Effector CD8-positive, alpha-beta T cell (primary cell): ENCODE measurements at regions not wholly inside any gene's neighbourhood (a gene's known extent, or its start where the extent isn't known, plus 50 kb on each side); places are given as distances from the start of the nearest gene placed in this dataset.
"Not testable (repeated sequence)": the region's sequence is repeated elsewhere in the genome, so short reads cannot be mapped to it uniquely, and the experiment has no call there.

Experiments used
- DNase-seq: peaks from one replicate; lab custom pipeline; 2025; lab: John Stamatoyannopoulos, UW

DNA sequence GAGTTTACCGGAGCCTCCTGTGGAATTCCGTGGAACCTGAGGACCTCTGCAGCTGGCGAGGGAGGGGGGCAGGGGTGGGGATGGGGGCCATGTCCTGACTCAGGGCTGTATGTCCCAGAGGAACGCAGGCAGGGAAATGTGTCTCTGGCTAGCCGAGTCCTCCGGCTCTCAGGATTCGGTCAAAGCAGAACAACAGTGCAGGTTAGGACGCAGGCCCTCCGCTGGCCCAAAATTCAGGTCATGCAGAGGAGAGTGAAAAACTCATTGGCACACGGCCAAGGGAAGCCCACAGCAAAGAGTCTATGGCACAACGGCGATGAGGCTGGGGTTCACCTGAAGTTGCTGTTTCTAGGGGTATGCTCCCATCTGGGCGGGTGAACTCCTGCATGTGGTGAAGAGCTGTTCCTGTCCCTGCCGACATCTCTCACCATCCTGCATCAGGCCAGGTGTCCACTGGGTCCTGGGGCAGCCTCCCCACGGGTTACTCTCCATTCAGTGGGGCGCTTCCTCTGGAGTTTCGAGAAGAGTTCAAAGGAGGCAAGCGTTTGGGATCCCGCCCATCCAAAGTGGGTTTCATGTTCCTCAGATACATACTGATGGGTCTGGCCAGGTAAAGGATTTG is 1055.3 kb downstream of the BRD1 start:
- DNase-seq: no peak

DNA sequence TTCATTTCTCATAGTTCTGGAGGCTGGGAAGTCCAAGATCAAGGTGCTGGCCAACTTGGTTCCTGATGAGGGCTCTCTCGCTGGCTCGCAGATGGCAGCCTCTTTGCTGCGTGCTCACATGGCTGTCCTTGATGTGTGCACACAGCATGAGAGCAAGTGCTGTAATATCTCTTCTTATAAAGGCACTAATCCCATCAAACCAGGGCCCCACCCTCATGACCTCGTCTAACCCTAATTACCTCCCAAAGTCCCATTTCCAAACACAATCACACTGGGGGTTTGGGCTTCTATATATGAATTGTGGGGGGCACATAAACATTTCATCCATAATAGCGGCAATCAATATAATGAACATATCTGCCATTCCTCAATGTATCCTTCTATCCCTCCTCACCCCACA is 1062.1 kb downstream of the BRD1 start:
- no peak for DNase-seq

DNA sequence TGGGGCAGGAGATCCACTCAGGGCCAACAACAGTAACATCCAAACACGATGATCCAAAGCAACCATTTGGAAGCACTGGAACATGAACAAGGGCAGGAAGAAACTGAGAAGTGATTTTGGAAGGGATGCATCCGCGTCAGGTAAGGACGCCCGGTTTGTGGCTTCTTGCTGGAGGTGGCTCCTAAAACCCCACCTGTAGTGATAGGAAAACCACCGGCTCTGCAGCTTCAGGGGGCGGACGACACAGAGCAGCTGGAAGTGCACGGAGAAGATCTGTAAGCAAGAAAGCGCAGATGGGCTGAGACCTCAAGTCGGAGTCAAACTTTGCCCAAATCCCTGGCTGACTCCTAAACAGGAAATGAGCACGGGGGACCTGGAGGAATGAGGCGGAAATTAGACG is 1066.1 kb downstream of the BRD1 start:
- DNase-seq: no peak

DNA sequence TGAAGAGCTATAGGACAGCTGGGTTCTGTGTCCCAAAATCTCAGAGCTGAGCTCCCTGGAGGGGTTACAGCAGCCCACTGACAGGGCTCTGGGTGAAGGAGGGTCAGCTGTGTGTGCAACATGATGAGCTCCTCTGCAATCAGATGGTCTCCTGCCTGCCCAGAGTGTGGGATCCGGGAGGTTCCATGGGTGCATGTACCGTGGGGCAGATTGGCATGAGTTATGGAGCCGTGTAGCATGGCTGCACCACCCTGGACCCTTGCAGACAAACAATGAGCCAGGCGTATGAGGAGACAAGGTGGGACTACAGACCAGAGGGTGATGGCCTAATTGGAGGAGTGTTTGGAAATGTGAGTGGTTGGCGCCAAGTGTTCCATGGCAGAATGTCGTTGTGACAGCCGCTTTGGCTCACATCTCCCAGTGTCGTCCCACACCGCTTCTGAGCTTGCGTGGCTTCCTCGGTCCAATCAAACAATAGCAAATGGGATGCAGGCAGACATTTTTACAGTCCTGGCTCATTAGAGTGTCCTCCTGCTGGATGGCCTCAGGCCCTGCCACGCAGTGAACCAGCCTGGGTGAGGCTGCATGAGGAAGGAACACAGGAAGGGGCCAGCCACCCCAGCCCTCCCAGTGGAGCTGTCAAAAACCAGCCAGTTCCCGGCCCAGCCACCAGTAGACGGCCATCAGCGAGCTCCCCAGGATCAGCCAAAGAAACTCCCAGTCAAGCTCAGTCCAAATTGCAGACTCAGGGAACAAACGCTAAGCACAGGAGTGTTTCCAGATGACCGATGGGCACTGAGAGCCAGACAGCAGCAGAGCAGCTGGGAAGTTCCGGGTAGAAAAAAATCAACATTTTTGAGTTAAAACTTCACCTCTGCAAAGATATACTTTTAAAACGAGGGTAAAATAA is 1066.9 kb downstream of the BRD1 start:
- no peak for DNase-seq

DNA sequence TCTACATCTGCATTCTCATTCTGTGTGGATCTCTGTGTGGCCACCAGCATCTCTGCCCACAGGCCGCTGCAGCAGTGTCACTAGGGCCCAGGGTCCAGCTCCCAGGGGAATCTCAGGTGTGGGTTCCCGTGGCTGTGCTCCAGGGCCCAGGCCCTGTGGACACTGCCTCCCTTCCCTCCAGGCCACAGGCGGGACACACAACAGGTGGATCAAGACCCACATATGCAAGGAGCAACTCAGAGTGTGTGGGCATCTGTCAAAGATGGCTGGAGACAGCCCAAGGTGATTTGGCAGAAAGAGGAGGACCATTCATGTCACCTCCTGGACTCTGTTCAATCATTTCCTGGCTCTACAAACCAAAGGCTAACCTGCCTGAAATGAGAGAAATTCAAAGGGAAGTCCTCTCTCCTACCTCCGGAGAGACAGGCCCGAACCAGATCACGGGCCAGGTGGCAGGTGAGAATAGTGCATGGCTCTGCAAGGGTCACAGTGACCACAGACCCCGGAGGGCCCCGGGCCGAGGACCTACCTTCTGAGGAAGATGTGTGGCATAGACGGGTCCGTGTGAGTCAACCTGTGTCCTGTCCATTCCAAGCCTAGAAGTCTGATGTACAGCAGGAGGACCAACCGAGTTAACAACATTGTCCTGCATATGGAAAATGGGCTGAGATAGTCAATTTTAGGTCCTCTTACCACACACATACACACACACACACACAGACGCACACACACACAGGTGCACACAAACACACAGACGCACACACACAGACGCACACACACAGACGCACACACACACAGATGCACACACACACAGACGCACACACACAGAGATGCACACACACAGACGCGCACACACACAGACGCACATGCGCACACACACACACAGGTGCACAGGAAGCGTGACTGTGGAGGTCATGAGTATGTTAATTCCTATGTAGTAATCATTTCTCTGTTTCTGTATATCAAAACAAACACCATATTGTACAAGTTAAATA is 1068.5 kb downstream of the BRD1 start:
- no peak for DNase-seq

DNA sequence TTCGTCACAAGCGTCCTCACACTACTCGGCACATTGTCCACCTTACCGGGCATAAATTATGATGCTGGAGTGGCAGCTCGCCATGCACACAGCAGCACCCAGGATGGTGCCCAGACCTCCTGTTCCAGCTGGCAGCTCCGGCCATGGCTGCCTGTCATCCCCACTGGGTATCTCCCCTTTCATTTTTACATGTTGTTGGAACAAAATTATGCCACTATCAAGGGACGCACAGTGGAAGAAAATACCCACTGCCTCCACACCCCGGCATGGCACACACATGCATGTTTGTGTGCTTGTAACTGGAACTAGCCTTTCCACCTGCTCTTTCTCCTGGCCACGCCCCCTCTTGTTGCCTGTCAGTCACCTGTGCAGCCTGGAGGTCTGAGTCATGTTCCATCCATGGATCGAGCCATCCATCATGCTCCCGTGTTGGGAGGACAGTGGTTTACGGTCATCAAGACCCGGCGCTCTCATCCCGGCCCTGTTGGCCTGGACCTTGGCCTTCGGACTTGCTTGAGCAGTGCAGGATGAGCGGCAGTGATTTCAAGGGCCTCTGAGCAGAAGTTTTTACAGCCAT is 1069.6 kb downstream of the BRD1 start:
- DNase-seq: no peak

DNA sequence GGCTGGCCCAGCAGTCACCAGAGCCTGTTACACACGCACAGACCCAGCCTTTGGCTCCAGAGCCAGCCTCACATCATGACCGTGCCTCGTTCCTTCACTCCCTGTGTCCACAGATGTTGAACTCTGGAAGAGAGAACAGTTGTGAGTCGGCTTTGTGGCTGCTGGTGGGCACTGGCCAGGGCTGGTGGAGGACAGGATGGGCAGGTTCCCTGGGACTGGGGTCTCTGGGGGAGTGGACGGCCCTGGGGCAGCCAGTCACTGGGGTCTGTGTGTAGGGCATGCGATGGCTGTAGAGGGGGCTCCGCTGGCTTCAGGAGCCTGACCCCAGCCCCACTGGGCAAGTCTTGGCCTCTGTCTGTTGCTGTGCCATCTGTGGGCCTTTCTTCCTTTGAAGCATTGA is 1070.1 kb downstream of the BRD1 start:
- DNase-seq: no peak

DNA sequence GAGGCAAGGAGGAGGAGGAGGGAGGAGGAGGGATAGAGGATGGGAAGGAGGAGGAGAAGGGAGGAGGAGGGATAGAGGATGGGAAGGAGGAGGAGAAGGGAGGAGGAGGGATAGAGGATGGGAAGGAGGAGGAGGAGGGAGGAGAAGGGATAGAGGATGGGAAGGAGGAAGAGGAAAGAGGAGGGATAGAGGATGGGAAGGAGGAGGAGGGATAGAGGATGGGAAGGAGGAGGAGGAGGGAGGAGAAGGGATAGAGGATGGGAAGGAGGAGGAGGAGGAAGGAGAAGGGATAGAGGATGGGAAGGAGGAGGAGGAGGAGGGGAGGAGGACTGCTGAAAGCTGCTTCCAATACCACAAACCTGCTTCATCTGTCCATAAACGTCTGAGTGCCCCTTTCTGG is 1070.5 kb downstream of the BRD1 start:
- DNase-seq: not testable (repeated sequence)

DNA sequence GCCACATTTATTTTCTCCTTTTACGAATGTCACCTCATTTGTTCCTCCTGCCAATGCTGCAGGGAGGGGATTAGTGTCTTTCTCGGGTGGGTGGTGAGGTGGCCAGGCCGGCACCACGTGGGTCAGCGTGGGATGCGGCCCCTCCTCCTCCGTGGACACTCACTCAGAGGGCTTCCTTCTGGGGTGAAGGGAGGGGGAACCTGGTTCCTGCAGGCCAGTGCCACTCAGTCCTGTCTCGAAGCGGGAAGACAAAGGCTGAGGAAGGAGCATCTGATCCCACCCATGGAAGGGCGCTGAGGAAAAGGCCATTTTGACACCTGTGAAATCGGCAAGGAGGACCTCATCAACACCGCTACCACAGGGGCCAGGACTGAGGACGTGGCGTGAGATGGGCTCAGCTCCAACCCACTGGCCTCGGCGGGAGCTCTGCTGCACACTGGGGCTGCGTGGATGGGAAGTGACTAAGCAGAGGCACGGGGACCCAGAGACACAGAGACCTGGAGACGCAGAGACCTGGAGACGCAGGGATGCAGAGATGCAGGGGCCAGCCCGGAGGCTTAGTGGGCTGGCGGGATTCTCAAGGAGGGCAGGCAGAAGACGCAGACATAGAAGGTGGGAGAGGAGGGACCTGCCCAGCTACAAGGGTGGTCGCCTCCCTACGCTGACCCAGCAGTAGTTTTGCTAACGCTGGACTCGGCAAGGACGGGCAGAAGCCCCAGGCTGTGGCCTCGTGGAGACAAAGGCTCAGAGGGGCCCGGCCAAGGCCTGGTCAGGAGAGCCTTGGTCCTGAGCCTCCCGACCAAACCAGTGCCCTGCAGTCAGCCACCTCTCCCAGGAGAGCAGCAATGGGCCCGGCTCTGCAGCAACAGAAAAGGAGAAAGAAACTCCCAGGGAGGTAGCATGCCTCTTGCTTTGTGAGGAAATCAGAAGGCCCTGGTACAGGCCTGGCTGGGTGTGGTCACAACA is 1071.2 kb downstream of the BRD1 start:
- DNase-seq: no peak

DNA sequence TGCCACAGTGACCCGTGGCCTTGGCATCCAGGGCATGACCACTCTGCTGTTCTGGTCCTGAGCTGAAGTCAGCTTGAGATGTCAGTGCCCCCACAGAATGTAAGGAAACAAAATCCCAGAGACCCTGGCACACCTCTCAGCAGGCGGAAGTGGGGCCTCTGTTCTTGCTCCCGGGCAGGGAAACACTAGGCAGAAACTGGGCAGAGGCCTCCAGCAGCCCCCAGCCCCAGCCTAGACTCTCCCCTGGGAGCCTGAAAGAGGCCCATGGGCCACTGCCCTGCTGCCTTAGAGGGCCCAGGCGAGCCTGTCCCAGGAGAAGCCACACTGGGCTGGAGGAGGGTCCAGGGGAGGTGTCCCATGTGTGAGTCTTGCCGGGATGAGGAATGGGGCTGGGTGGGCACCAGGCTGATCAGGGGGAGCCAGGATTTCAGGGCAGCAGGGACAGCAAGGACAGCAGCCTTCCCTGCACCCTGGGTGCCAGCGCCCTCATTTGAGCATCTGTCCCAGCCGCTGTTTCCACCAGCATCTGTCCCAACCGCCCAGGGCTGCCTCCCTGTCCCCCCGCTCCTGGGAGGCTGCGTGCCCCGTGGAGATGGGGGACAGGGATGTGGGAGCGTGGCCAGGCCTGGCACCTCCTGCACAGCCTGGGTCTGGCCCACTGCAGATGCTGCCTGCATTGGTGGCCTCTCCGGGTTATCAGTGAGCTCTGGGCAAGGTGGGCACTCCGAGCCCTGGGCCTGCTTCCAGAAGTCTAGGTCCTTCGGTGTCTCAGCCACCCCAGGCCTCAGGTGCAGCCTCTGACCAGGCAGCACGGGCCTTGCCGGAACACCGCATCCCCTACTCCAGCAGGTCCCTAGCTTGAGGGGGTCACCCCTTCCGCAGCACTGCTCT is 1072.4 kb downstream of the BRD1 start:
- DNase-seq: no peak

DNA sequence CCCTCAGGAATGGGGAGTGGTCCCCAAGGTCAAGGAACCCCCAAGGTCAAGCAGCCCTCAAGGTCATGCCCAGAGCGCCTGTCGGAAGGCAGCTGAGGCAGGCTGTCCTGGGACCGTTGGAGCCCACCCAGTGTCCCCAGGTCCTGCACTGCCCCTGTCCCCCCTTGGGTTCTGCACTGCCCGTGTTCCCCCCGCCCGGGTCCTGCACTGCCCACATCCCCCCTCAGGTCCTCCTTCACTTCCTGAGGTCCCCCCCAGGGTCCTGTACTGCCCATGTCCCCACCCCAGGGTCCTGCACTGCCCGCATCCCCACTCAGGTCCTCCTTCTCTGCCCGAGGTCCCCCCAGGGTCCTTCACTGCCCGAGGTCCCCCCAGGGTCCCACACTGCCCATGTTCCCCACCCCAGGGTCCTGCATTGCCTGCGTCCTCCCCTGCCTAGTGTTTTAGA is 1073.0 kb downstream of the BRD1 start:
- DNase-seq: no peak

DNA sequence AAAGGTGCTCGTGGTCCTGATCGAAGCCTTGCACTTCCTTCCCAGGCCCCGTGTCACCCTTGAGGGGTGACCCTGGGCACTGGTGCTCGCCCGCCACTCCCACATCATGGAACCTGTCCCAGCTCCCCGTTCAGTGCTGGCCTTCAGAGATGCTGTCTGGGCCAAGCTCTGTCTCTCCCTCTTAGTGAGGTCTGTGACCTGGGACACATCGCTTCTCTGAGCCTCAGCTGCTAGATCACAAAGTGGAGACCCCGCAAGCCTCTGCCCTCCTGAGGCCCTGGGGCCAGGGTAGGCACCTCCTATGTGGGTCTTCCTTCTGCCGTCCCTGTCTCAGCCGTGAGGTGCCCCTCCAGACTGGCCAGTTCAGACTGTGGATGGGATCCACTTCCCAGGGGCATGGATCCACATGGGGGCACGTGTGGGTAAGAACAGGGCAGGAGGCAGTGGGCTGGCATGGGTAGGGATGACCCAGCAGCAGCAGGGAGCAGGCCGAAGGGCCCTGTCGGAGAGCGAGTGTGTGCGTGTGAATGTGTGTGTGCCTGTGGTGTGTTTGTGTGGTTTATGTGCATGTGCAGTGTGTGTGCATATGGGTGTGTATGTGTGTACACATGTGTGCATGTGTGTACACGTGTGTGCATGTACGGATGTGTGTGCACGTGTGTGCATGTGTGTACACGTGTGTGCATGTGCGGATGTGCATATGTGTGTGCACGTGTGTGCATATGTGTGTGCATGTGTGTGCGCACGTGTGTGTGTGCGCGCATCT is 1073.7 kb downstream of the BRD1 start:
- DNase-seq: no peak

DNA sequence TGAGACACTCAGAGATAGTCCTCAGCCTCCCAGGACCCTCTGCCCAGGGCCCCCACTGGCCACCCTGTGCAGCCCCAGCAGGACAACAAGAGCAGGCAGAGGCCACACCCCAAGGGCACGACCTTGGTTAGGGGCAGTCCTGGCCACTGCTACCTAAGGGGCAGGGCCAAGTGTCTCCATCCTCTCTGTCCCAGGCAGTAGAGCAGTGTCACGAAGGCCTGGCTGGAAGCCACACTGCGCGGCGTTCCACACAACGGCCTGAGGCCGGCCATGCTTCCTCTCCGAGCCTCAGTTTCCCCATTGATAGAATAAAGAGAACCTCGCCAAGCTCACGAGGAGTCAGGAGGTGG is 1074.3 kb downstream of the BRD1 start:
- no peak for DNase-seq

DNA sequence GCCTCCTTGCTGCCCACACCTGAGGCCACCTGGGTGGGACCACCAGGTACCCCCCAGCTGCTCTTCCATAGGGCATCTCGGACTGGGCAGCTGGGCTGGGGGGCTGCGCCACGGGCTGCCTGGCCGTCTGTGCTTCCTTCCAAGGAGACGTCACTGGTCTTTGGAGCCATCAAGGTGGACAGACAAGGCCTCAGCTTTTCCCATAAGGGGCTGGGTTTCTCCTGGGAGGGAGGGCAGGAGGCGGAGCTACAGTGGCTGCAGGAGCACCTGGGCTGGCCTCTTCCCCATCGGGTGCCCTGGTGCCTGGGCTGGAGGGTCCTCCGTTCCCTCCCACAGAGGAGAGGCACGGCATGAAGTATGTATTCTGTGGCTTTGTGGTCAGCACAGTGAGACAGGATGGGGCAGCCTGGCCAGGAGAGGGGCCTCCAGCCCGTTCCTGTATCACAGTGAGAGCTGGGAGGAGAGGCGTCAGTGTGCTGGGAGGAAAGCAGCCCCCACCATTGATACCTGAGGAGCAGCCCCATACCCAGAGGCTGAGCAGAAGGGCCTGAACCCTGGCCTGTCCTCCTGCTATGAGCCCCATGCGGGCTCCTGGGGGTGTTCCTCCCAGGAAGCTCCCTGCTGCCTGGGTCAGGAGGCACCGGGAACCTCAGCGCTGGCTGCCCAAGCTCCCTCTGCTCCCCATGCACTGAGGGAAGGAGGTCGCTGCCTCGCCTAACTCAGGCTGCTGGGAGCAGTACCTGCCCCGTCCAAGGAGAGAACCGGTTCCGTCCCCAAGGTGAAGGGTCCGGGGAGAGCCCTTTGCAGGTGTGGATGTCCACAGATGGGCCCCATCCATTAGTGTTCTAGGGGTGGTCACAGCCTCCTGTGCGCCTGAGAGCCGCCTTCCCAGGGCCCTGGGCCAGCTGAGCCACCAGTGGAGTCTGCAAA is 1075.0 kb downstream of the BRD1 start:
- DNase-seq: no peak

DNA sequence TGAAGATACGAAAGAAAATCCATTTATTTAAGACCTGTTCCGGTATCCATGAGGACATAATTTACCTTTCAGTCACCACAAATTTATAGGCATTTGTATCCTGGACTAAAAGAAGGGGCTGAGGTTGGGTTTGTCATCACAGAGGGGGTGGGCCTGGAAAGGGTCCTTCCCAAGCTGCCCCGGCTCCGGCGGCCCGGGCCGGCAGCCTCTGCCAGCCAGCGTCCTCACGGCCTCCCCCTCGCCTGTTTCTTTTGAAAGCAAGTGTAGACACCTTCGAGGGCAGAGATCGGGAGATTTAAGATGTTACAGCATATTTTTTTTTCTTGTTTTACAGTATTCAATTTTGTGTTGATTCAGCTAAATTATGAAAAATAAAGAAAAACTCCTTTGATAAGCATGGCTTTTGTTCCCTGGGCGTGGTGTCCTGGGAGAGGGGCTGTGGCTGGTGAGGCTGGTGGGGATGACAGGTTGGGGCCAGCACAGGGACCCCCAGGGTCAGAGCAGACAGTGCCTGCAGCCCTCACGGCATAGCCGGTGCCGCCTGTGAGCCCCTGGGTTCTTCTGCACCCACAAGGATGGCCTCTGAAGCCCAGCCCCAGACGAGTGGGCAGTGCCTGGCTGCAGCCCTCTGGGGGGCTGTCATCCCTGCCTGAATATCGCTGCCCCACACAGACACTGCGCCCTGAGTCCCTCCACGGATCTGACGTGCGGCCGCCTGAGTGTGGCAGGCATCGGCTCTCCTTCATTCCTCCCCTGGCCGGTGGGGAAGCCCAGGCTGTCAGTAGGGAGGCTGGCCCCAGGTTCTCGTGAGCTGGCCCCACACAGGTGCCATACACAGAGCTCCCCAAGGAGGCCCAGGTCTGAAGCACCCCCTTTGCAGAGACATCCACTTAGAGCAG is 1075.9 kb downstream of the BRD1 start:
- DNase-seq: no peak

DNA sequence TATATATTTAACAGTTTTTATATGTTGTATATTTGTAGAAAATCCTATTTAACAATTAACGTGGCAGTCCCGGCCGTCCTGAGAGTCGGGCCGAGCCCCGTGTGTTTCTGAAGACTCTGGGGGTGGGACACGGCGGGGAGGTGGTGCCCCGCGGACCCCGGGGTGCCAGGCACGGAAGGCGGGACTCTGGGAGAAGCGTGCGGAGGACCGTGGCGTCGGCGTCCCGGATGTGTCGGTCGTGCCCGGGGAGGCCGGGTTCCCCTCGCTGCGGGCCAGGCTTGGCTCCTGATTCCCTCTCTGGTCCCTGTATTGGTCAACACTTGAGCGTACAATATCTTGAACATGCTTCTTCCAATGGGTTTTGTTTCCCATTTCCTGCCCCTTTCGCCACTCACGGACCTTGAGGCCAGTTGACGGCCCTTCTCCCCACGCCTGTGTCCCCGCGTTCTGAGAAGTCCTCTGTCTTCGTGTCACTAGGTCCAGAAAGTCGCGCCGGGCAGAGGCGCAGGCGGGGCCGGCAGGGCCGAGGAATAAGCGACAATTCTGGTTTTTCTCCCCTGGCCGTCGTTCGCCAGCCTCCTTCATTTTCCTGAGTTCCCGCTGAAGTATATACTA is 1076.7 kb downstream of the BRD1 start:
- DNase-seq: no peak
